GM23338 (cell line): ENCODE measurements at regions not wholly inside any gene's neighbourhood (a gene's known extent, or its start where the extent isn't known, plus 50 kb on each side); places are given as distances from the start of the nearest gene placed in this dataset.

Experiments
- ATAC-seq: fragments of 200-7000 bp; cut with Tn5 transposase; 3 replicates; pipeline ENCODE4 v1.9.1; 2020
- DNase-seq: peaks from one replicate; pipeline ENCODE4 v3.0.0-alpha.2; 2015; ENCODE audit warnings: low spot score
- H2AFZ ChIP-seq: fragments of 200-600 bp; sonication (generic); 2 replicates; pipeline ENCODE4 v1.8.0; 2016; ENCODE audit warnings: antibody characterized with exemption, mild to moderate bottlenecking, moderate library complexity
- H3F3A ChIP-seq: fragments of 200-600 bp; sonication (generic); replicated peaks from 2 replicates; pipeline ENCODE4 v1.8.0; 2017; ENCODE audit warnings: antibody characterized with exemption, mixed run types, low read depth
- H3K27ac ChIP-seq: fragments of 200-600 bp; sonication (generic); 2 replicates; pipeline ENCODE4 v1.6.1; 2016; ENCODE audit warnings: low read depth
- H3K27me3 ChIP-seq: fragments of 200-600 bp; sonication (generic); 2 replicates; pipeline ENCODE4 v1.8.0; 2016; ENCODE audit warnings: mild to moderate bottlenecking, mixed run types, moderate library complexity; ENCODE audit not compliant: insufficient read depth
- H3K36me3 ChIP-seq: fragments of 200-600 bp; sonication (generic); 2 replicates; pipeline ENCODE4 v1.8.0; 2016; ENCODE audit warnings: mild to moderate bottlenecking; ENCODE audit not compliant: insufficient read depth
- H3K4me1 ChIP-seq: fragments of 200-600 bp; sonication (generic); 2 replicates; pipeline ENCODE4 v1.8.0; 2016; ENCODE audit warnings: mild to moderate bottlenecking, moderate library complexity; ENCODE audit not compliant: insufficient read depth
- H3K4me2 ChIP-seq: fragments of 200-600 bp; sonication (generic); 2 replicates; pipeline ENCODE4 v1.7.1; 2017; ENCODE audit warnings: mixed run types
- H3K4me3 ChIP-seq: fragments of 200-600 bp; sonication (generic); 2 replicates; pipeline ENCODE4 v1.6.1; 2016; ENCODE audit warnings: mixed run types
- H3K79me2 ChIP-seq: fragments of 200-600 bp; sonication (generic); replicated peaks from 2 replicates; pipeline ENCODE4 v1.8.0; 2017; ENCODE audit warnings: mild to moderate bottlenecking; ENCODE audit not compliant: insufficient read depth
- H3K9me2 ChIP-seq: fragments of 200-600 bp; sonication (generic); 2 replicates; pipeline ENCODE4 v1.8.0; 2017; ENCODE audit not compliant: insufficient read depth
- H4K20me1 ChIP-seq: fragments of 200-600 bp; sonication (generic); replicated peaks from 2 replicates; pipeline ENCODE4 v1.8.0; 2017; ENCODE audit warnings: mild to moderate bottlenecking; ENCODE audit not compliant: insufficient read depth
- H3K27ac Mint-ChIP-seq: 2 replicates; pipeline ENCODE4 v1.8.0; 2020; ENCODE audit warnings: inconsistent platforms, mild to moderate bottlenecking, moderate library complexity, mixed read lengths
- H3K27me3 Mint-ChIP-seq: 3 replicates; pipeline ENCODE4 v1.8.0; 2022; ENCODE audit warnings: low read depth, mild to moderate bottlenecking, moderate library complexity, mixed read lengths, inconsistent platforms; ENCODE audit not compliant: insufficient read depth, poor library complexity
- H3K36me3 Mint-ChIP-seq: 3 replicates; pipeline ENCODE4 v1.8.0; 2021; ENCODE audit warnings: low read depth, mild to moderate bottlenecking, inconsistent platforms, moderate library complexity, mixed read lengths
- H3K4me1 Mint-ChIP-seq: 3 replicates; pipeline ENCODE4 v1.8.0; 2020; ENCODE audit warnings: mild to moderate bottlenecking, inconsistent platforms, mixed read lengths
- H3K4me3 Mint-ChIP-seq: 3 replicates; pipeline ENCODE4 v1.8.0; 2021; ENCODE audit warnings: moderate library complexity, mild to moderate bottlenecking, inconsistent platforms, mixed read lengths
- H3K9me3 Mint-ChIP-seq: 3 replicates; pipeline ENCODE4 v1.8.0; 2020; ENCODE audit warnings: moderate library complexity, mild to moderate bottlenecking, inconsistent platforms, mixed read lengths
- CREB1 ChIP-seq: fragments of 250-450 bp; sonication (Bioruptor Pico); IDR thresholded peaks from 2 replicates; pipeline ENCODE4 v1.5.0; 2020; ENCODE audit warnings: low read depth, mild to moderate bottlenecking, moderate library complexity
- EZH2 ChIP-seq: fragments of 200-600 bp; sonication (generic); IDR thresholded peaks from one replicate; pipeline ENCODE4 v1.8.0; 2017; ENCODE audit warnings: antibody characterized with exemption, mild to moderate bottlenecking, low read depth; ENCODE audit not compliant: unreplicated experiment
- EZH2phosphoT487 ChIP-seq: fragments of 200-600 bp; sonication (generic); IDR thresholded peaks from one replicate; pipeline ENCODE4 v1.8.1; 2018; ENCODE audit warnings: antibody characterized with exemption; ENCODE audit not compliant: unreplicated experiment
- JUNB ChIP-seq: IDR thresholded peaks from one replicate; pipeline ENCODE4 v1.6.1; 2016; ENCODE audit warnings: antibody characterized with exemption; ENCODE audit not compliant: unreplicated experiment
- NANOG ChIP-seq: IDR thresholded peaks from 2 replicates; pipeline ENCODE4 v1.6.1; 2016; ENCODE audit warnings: antibody characterized with exemption, borderline replicate concordance
- POLR2AphosphoS5 ChIP-seq: IDR thresholded peaks from 2 replicates; pipeline ENCODE4 v1.6.1; 2016; ENCODE audit warnings: antibody characterized with exemption, low read depth
- STAT1 ChIP-seq: IDR thresholded peaks from one replicate; pipeline ENCODE4 v1.6.1; 2016; ENCODE audit warnings: antibody characterized with exemption; ENCODE audit not compliant: unreplicated experiment
- ZNF114 ChIP-seq: fragments of 250-450 bp; sonication (Bioruptor Pico); IDR thresholded peaks from 2 replicates; pipeline ENCODE4 v1.5.0; 2020; ENCODE audit warnings: mild to moderate bottlenecking, moderate library complexity
- ZNF331 ChIP-seq: fragments of 250-450 bp; sonication (Bioruptor Pico); IDR thresholded peaks from 2 replicates; pipeline ENCODE4 v1.5.0; 2020; ENCODE audit warnings: low read depth, mild to moderate bottlenecking, moderate library complexity
- TF ChIP-seq, protein P1 (sequence below): IDR thresholded peaks from one replicate; pipeline ENCODE4 v1.6.1; 2018; ENCODE audit warnings: antibody characterized with exemption; ENCODE audit not compliant: unreplicated experiment
- TF ChIP-seq, protein P2 (sequence below): IDR thresholded peaks from 2 replicates; pipeline ENCODE4 v1.6.1; 2016; ENCODE audit warnings: antibody characterized with exemption
- TF ChIP-seq, protein P3 (sequence below), 2 experiments: fragments of 200-600 bp in 1 of 2; sonication (generic) in 1 of 2; conservative IDR thresholded peaks; 2 replicates each; pipeline versions ENCODE4 v1.5.1 to v1.6.1; 2016 to 2017; ENCODE audit warnings: antibody characterized with exemption in 2 of 2, low read depth in 2 of 2, mild to moderate bottlenecking in 2 of 2, moderate library complexity in 1 of 2

DNA sequence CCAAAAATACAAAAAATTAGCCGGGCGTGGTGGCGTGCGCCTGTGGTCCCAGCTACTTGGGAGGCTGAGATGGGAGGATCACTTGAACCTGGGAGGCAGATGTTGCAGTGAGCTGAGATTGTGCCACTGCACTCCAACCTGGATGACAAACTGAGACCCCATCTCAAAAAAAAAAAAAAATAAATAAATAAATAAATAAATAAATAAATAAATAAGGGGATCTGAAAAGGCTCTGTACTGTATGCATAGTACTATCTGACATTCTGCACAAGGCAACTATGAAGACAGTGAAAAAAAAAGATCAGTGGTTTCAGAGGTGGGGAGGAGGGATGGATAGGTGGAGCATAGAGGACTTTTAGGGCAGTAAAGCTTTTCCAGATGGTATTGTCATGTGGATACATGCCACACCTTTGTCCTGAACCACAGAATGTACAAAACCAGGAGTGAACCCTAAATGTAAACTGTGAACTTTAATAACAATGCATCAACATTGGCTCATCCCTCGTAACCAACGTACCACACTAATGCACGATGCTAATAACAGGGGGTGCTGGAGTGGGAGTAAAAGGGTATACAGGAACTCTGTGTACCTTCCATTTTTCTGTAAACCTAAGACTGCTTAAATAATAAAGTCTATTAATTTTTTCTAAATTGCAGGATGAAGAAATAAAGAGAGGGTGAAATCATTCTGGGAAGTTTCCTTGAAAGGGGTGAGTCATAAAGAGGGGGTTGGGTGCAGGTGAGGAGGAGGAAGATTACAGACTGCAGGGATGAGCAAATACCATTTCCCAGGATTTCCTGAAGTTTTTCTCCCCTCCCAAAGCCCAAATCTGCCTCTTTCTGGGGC, 155.8 kb upstream of the SDK2 start:
- Mint-ChIP-seq H3K4me3 (no peak overlapping the region), H3K36me3 (no peaks in the 10 kb centered on the region), H3K27ac (no peak overlapping the region), H3K27me3 (peaks cover 6% of the 10 kb centered on the region), H3K4me1 (peaks cover 18% of the 10 kb centered on the region), H3K9me3 (no peaks in the 10 kb centered on the region)
- ATAC-seq = no peak
- Histone ChIP-seq H3K79me2 (no peaks in the 10 kb centered on the region), H3F3A (no peaks in the 10 kb centered on the region), H3K4me1 (peaks cover 7% of the 10 kb centered on the region; the same call in 1 of the 2 replicates), H3K27ac (no peak overlapping the region), H3K36me3 (no peaks in the 10 kb centered on the region), H3K27me3 (no peaks in the 10 kb centered on the region), H3K4me3 (no peak overlapping the region), H4K20me1 (no peaks in the 10 kb centered on the region), H2AFZ (0 out of 2 replicates have a peak overlapping the region, but pooled peaks have one; percentile 23), H3K9me2 (peaks cover 4% of the 10 kb centered on the region; the same call in 1 of the 2 replicates), H3K4me2 (no peak overlapping the region)
- TF ChIP-seq POLR2AphosphoS5 = no peak
- no peak for TF ChIP-seq JUNB
- TF ChIP-seq, protein P1, sequence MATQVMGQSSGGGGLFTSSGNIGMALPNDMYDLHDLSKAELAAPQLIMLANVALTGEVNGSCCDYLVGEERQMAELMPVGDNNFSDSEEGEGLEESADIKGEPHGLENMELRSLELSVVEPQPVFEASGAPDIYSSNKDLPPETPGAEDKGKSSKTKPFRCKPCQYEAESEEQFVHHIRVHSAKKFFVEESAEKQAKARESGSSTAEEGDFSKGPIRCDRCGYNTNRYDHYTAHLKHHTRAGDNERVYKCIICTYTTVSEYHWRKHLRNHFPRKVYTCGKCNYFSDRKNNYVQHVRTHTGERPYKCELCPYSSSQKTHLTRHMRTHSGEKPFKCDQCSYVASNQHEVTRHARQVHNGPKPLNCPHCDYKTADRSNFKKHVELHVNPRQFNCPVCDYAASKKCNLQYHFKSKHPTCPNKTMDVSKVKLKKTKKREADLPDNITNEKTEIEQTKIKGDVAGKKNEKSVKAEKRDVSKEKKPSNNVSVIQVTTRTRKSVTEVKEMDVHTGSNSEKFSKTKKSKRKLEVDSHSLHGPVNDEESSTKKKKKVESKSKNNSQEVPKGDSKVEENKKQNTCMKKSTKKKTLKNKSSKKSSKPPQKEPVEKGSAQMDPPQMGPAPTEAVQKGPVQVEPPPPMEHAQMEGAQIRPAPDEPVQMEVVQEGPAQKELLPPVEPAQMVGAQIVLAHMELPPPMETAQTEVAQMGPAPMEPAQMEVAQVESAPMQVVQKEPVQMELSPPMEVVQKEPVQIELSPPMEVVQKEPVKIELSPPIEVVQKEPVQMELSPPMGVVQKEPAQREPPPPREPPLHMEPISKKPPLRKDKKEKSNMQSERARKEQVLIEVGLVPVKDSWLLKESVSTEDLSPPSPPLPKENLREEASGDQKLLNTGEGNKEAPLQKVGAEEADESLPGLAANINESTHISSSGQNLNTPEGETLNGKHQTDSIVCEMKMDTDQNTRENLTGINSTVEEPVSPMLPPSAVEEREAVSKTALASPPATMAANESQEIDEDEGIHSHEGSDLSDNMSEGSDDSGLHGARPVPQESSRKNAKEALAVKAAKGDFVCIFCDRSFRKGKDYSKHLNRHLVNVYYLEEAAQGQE = no peak
- no peak for DNase-seq

DNA sequence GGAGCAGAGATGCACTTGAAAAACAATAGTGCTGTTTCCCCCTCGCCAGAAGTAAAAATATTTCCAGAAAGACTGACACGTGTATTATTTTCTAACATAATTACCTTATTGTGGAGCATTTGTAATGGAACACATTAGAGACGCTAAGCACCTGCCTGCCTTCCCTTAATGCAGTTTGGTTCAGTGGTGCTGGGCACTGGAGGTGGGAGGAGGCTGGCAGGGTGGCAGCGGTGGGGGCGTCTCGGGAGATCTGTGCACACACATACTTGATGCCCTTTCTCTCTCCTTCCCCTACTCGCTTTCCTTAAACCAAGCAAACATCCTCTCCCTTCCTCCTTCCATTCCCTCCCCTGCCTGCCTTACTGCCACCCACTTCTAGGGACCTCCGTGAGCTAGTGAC, 156.6 kb upstream of the SDK2 start:
- Histone ChIP-seq H3K36me3 (no peaks in the 10 kb centered on the region), H3K79me2 (no peaks in the 10 kb centered on the region), H3K27me3 (no peaks in the 10 kb centered on the region), H3K4me1 (peaks cover 6% of the 10 kb centered on the region; the same call in 1 of the 2 replicates), H3F3A (no peaks in the 10 kb centered on the region), H4K20me1 (no peaks in the 10 kb centered on the region), H2AFZ (0 out of 2 replicates have a peak overlapping the region, but pooled peaks have one; percentile 23), H3K4me3 (no peak overlapping the region), H3K27ac (no peak overlapping the region), H3K4me2 (no peak overlapping the region), H3K9me2 (peaks cover 4% of the 10 kb centered on the region; the same call in 1 of the 2 replicates)
- Mint-ChIP-seq H3K27ac (no peak overlapping the region), H3K9me3 (peaks cover 5% of the 10 kb centered on the region; the same call in 2 of the 3 replicates), H3K4me1 (peaks cover 18% of the 10 kb centered on the region), H3K4me3 (no peak overlapping the region), H3K36me3 (no peaks in the 10 kb centered on the region; the same call in 2 of the 3 replicates), H3K27me3 (peaks cover 6% of the 10 kb centered on the region)
- ATAC-seq = no peak
- DNase-seq = no peak
- no peak for TF ChIP-seq NANOG
- TF ChIP-seq ZNF331 (CRISPR knock-in tag) = no peak
- no peak for TF ChIP-seq STAT1
- TF ChIP-seq CREB1 (CRISPR knock-in tag) = no peak
- TF ChIP-seq EZH2 = no peak
- TF ChIP-seq, protein P2, sequence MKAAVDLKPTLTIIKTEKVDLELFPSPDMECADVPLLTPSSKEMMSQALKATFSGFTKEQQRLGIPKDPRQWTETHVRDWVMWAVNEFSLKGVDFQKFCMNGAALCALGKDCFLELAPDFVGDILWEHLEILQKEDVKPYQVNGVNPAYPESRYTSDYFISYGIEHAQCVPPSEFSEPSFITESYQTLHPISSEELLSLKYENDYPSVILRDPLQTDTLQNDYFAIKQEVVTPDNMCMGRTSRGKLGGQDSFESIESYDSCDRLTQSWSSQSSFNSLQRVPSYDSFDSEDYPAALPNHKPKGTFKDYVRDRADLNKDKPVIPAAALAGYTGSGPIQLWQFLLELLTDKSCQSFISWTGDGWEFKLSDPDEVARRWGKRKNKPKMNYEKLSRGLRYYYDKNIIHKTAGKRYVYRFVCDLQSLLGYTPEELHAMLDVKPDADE = no peak
- TF ChIP-seq, protein P3, sequence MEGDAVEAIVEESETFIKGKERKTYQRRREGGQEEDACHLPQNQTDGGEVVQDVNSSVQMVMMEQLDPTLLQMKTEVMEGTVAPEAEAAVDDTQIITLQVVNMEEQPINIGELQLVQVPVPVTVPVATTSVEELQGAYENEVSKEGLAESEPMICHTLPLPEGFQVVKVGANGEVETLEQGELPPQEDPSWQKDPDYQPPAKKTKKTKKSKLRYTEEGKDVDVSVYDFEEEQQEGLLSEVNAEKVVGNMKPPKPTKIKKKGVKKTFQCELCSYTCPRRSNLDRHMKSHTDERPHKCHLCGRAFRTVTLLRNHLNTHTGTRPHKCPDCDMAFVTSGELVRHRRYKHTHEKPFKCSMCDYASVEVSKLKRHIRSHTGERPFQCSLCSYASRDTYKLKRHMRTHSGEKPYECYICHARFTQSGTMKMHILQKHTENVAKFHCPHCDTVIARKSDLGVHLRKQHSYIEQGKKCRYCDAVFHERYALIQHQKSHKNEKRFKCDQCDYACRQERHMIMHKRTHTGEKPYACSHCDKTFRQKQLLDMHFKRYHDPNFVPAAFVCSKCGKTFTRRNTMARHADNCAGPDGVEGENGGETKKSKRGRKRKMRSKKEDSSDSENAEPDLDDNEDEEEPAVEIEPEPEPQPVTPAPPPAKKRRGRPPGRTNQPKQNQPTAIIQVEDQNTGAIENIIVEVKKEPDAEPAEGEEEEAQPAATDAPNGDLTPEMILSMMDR (conservative IDR thresholded peaks at IDR 0.05; ENCODE audit: low read depth in 2 of 2) = no peak
- TF ChIP-seq ZNF114 (CRISPR knock-in tag) = no peak
- TF ChIP-seq EZH2phosphoT487 = no peak
